ENCODE measurements at regions not wholly inside any gene's neighbourhood (a gene's known extent, or its start where the extent isn't known, plus 50 kb on each side); places are given as distances from the start of the nearest gene placed in this dataset.

- no peak for TF ChIP-seq CTCF (IDR thresholded peaks at IDR 0.05; ENCODE audit: borderline replicate concordance, control extremely low read depth, extremely low read depth, insufficient read depth, missing control alignments)
- in situ Hi-C loops (cut with MboI; ENCODE audit: low sequenced_read_pairs, unreplicated experiment) = no loop called here
- DNase-seq (ENCODE audit: low spot score) = no peak
Observed at GRCh38 chr12:47377414-47378221, 297.9 kb upstream of the AMIGO2 start.

- TF ChIP-seq CTCF (IDR thresholded peaks at IDR 0.05; ENCODE audit: borderline replicate concordance, control extremely low read depth, extremely low read depth, insufficient read depth, missing control alignments) = no peak
- no peak for DNase-seq (ENCODE audit: low spot score)
- in situ Hi-C loops (cut with MboI; ENCODE audit: low sequenced_read_pairs, unreplicated experiment) = no loop called here
Observed at GRCh38 chr12:47376927-47377326, 297.2 kb upstream of the AMIGO2 start.

- DNase-seq (ENCODE audit: low spot score) = no peak
- in situ Hi-C loops (cut with MboI; ENCODE audit: low sequenced_read_pairs, unreplicated experiment) = no loop called here
- TF ChIP-seq CTCF (IDR thresholded peaks at IDR 0.05; ENCODE audit: borderline replicate concordance, control extremely low read depth, extremely low read depth, insufficient read depth, missing control alignments) = no peak
Observed at GRCh38 chr12:47373554-47374150, 293.9 kb upstream of the AMIGO2 start.

GRCh38 chr12:47370421-47370820 is 290.7 kb upstream of the AMIGO2 start:
- no peak for DNase-seq (ENCODE audit: low spot score)
- in situ Hi-C loops (cut with MboI; ENCODE audit: low sequenced_read_pairs, unreplicated experiment) = no loop called here
- TF ChIP-seq CTCF (IDR thresholded peaks at IDR 0.05; ENCODE audit: borderline replicate concordance, control extremely low read depth, extremely low read depth, insufficient read depth, missing control alignments) = no peak

DNA sequence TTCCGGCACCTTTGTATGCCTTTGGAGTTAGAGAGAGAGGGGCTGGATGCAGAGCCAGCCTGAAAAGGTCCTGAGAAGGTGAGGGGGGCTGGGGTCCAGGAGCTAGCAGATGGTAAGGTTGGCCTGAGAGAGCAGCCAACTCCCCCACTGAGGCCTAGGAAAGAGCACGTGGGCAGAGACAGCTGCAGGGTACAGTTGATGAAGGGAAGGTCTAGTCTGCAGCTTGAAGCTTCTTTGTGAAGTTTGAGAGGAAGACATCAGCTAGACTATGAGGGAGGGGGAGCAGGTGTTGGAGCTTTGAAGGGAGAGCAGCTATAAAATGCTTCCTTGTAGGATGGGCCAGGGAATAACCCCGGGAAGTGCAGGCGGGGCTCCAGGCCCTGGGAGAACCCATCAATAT is 289.3 kb upstream of the AMIGO2 start:
- no peak for TF ChIP-seq CTCF (IDR thresholded peaks at IDR 0.05; ENCODE audit: borderline replicate concordance, control extremely low read depth, extremely low read depth, insufficient read depth, missing control alignments)
- DNase-seq (ENCODE audit: low spot score) = no peak
- in situ Hi-C loops (cut with MboI; ENCODE audit: low sequenced_read_pairs, unreplicated experiment) = no loop called here

- TF ChIP-seq CTCF (IDR thresholded peaks at IDR 0.05; ENCODE audit: borderline replicate concordance, control extremely low read depth, extremely low read depth, insufficient read depth, missing control alignments) = no peak
- DNase-seq (ENCODE audit: low spot score) = no peak
- in situ Hi-C loops (cut with MboI; ENCODE audit: low sequenced_read_pairs, unreplicated experiment) = no loop called here
Observed at GRCh38 chr12:47367912-47368537, 288.3 kb upstream of the AMIGO2 start.
